ENCODE measurements at regions not wholly inside any gene's neighbourhood (a gene's known extent, or its start where the extent isn't known, plus 50 kb on each side); places are given as distances from the start of the nearest gene placed in this dataset.

- DNase-seq = no peak
Measured at GRCh38 chr14:100674897-100675619, 51.6 kb upstream of the DLK1 start.

GRCh38 chr14:100675699-100676684 lies 50.7 kb upstream of the DLK1 start:
- no peak for DNase-seq

Measured in stimulated activated naive CD4-positive, alpha-beta T cell treated with Interleukin-2 at 50 U/mL for 16 hours (primary cell).